Globus pallidus (tissue), 1 donor: ENCODE measurements at regions not wholly inside any gene's neighbourhood (a gene's known extent, or its start where the extent isn't known, plus 50 kb on each side); places are given as distances from the start of the nearest gene placed in this dataset.
"Not testable (repeated sequence)": the region's sequence is repeated elsewhere in the genome, so short reads cannot be mapped to it uniquely, and the experiment has no call there.

Experiments used
- DNase-seq: peaks from one replicate; pipeline ENCODE4 v3.0.0-alpha.2; 2015; ENCODE audit warnings: low spot score

DNA sequence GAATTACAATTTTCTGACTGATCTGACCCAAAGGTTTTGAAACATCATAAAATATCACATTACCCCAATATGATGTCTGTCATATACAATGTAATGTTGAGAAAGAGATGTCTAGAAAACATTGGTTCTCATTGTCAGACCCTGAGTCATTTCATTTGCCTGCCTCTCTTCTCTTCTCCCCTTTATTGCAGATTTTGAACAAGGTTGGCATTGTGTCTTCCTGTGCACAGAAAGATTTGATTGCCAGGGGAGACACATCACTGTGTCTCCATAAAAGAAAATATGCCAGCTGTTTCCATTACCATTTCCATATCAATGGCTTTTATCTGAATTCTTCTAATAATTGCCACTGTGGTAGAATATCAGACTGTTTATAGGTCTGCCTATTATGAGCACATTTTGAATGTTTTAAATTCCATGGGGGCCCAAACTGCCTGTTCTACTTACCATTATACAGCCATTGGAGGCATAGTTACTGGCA is 65.6 kb downstream of the IFI44 start:
- DNase-seq: no peak

DNA sequence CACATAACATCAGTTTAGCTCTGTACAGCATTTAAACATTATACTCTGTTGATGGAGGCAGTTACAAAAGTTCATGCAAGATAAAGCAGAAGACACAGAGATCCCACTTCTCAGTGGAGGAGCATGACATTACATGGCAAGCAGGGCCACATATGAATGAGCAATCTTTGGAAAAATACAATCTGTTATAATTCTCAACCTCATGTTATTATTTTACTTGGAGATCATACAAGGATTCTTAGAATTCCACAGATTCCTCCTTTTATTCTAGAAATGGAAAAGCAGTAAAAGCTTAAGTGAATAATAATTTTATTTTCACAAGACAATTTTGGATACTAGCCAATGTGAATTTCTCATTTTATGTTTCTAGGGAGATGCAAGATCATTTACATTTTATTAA is 66.6 kb downstream of the IFI44 start:
- DNase-seq: no peak

DNA sequence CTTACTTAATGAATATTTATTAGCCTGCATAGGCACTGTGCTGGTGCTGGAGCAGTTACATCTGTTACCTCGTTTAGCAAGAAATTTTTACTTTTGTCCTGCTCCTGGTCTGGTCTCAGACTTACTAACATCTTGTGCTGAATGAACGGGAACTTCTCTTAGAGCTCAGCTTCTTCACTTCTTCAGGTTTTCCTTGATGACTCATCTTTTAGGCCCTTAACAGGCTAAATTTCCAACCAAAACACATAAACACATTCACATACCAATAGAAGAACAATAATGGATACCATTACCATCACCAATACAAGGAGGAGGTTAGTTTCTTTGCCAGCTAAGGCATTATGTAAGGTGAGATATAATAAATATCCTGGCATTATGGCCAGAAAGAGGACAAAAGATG is 68.9 kb downstream of the IFI44 start:
- DNase-seq: no peak

DNA sequence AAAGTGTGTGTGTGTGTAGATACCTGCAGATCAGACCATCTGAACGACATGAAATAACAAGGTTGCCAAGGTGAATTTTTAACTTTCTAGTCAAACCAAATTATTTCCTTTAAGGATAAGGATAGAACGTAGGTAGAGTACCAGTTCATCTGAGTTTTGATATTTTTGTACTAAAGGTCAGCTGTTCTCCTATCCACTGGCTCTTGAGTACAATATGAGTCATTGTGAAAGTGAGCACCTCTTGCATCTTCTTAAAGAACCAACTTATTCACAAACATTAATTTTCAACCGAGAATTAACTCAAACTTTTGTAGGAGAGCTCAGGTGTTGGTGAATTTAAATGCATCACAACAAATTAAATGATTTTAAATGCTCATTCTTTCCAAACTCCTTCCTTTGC is 71.5 kb downstream of the IFI44 start:
- DNase-seq: no peak

DNA sequence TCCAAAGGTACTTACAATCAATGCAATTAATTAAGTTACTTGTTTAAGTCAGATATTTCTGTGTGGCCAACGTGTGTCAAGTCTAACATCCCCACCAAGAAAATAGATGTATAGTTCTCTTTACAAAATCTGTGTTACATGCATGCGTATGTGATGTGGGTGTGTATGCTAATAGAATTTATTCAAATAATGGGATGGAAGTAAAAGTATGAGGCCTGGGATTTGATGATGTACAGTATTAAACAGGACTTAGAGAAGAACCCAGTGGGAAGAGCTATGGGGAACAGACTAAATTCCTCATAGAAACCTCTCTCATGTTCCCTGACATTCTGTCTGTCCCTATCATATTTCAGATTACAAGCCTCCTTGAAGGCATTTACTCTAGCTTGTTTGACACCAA is 72.5 kb downstream of the IFI44 start:
- DNase-seq: no peak

DNA sequence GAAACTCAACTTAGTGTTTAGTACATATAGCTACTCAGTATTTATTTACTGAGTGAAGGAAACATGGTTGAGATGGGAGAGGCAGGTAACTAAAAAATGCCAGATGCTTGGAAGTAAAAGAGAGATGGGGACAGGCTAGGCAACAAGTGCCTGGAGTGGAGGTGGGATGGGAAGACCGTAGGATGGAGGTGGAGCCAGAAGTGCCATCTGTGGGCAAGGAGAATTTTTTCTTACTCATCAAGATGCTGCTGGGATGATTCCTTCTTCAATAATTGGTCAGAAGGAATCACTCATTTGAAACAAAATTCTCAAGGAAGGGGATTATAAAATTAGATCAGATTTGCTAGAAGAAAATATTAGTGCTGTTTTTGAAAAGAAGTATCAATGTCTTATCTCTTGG is 72.9 kb downstream of the IFI44 start:
- DNase-seq: no peak

DNA sequence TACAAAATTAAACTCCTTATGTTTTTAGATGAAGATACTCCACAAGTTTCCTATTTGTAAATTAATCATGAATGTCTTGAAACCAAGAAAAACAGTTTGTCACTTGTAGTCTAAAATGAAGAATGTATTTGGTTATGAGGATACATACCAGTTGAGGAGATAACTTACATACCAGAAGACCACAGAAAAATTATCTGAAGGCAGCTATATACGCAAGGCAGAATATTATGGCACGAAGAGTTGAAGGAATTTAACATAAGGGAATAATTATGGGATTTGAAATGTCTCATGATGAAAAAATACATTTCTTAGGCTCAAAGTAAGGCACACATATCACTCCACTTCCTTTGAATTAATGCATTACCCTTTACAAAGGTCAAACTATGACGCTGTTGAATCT is 73.3 kb downstream of the IFI44 start:
- no peak for DNase-seq

DNA sequence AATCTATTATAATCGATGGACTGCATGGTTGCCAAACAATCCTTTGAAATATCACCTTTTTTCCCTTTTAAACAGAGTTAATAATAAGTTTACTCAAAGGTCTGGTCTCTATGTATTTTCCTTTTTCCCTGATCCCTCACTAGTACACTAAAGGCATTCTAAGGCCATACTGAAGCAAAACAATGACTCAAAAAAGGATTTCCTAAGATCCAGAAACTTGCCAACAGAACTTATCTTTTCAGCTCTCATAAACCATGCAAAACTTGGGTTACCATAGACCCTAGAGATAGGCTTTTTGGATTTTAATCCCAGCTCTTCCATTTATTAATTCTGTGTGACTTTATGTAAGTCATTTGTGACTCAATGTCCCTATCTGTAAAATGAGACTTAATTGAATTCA is 77.1 kb downstream of the IFI44 start:
- DNase-seq: no peak

DNA sequence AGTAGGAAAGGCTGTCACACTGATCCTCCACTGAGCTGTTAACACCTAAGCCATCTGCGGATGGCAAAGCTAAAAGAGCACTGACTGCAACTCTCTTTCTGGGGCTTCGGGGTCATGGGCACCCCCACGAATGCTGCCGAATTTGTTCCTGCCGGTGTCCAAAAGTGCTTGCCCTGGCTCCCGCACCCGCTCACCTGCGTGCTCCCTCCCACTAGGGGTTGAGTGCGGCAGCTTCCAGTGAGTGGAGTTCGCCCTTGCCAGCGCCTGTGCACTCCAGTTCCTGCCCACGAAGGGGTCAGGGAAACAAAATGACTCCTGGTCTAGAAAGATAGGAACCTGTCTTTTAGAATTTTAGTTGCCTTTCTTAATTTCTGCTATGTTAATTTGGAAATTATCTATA is 78.7 kb downstream of the IFI44 start:
- DNase-seq: no peak

DNA sequence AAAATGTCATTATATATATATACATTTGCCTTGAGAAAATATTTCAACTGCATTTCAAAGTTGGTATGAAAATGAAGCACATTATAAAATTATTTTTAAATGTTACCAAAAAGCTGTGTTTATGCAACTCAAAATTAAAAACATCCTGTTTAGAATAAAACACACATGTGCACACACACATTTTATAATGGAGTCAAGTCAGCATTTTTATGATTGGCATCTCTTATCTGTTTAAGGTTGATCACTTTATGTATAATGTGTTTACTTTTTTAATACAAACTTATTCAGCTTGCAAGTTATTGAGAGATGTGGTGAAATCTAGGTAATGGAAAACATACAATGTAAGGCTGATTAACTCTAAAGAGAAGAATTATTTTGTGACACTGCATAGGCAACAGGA is 80.4 kb downstream of the IFI44 start:
- no peak for DNase-seq

DNA sequence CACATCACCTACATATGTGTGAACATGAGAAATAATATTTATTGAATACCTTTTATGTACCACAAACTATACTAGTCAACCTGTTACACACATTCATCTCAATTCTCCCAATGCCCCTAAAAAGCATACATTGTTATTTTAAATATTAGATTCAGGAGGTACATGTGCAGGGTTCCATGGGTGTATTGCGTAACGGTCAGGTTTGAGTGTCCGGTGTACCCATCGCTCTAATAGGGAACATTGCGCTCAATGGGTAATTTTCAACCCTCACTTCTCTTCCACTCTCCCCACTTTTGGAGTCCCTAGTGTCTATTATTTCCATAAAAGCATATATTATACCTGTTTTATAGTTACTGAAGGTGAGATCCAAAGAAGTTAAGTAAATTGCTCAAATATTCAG is 82.0 kb downstream of the IFI44 start:
- no peak for DNase-seq

DNA sequence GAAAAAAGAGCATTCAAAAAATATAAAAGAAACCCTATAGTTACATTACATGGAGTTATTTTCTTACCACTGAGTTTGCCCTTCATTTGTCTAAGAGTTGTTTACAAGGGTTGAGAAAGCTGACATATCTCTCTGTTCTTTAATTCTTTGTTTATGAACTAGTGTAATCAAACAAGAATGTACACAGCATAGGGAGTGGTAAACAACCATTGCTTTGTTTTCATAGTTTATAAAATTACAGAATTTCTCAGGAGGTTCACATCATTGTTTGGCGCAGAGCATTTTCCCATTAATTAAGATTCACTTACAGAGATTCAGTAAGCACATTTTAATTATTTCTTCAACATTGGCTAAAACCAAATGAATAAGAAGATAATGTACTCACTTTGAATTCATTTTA is 87.6 kb downstream of the IFI44 start:
- no peak for DNase-seq

DNA sequence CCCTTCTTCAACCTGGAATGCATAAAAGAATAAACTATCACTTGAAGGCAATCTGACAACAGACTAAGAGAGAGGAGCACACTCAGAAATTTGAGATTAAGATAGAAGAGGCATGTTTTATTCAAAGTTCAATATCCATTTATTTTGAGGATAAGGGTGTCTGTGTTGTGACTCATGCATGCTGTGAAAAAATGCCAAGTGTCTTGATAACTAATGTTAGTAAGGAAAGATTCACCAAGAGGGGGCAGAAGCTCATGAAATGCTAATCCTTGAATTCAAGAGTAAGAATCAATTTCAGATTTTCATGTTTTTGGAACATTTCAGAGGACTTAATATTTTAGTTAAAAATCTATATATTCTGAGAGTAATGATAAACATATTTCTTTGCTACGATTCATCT is 94.0 kb downstream of the IFI44 start:
- DNase-seq: no peak

DNA sequence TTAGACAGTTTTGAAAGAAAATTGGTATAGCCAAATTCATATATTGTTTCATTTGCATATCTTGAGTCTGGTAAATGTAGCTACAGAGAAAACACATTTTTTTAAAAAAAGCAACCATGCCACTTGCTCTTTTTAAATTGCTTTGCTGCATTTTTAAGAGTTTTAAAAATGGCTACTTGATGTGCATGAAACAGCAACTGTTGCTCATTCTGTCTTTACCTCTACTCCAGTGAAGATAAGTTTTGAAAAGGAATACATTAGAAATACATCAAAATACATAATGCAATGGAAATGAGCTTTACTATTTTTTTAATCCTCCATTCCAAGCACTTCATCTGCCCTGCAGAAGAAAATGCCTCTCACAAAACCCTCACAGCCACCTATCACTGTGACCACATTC is 95.5 kb downstream of the IFI44 start:
- DNase-seq: no peak

DNA sequence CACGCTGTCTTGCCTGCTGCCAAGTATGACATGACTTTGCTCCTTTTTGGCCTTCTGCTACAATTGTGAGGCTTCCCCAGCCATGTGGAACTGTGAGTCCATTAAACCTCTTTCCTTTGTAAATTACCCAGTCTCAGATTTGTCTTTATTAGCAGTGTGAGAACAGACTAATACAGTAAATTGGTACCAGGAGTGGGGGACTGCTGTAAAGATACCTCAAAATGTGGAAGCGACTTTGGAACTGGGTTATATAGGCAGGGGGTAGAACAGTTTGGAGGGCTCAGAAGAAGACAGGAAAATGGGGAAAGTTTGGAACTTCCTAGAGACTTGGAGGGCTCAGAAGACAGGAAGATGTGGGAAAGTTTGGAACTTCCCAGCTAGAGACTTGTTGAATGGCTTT is 104.0 kb downstream of the IFI44 start:
- DNase-seq: not testable (repeated sequence)

DNA sequence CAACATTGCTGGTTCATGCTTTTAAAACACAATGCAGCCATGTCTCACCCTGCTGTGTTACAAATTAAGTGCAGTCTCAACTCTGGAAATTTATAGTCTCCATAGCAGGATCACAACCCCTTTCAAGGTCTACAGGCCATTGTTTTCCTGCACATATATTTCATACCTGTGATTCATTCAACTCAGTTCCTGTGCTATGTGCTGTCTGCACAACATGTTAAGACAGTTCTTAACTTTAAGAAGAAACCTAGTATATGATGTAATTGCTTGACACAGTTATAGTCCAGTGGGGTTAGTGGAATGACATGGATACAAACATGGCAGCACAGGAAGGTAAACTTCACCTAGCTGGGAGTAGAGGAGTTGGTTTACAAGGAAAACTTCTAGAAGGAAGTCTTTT is 106.4 kb downstream of the IFI44 start:
- DNase-seq: no peak

DNA sequence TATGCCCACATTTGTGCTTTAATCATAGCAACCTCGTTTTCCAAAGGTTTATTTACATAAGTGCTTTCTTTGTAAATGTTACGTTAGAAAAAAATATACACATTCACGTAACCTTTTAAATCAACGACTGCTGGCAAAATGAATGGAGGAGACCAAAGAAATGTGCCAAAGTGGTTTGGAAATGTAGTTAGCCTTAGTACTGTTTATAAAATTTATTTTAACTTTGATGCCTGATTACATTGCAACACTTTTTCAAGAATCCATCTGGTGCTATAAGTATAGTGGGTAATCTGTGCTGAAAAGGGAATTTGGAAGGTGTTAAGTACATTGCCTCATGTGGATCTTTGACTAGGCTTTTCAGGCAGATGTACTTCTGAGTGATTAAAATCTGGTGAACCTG is 108.9 kb downstream of the IFI44 start:
- DNase-seq: no peak

DNA sequence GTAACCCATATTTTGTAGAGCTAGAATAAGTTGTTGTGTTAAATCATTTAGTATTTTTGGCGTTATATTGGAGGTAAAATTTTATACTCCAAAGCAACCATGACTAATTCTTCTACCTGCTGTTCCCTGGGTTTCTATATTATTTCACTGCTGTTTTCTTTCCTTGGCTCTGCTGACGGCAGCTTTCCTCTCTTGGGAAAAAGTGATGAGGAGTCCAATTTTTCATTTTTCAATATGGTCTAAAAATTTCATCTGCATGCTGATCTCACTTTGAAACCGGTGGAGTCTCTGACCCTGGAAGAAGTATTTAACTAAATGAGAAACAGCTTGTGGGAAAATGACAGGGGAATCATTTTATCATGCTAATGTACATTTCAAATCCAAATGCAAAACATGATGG is 110.2 kb downstream of the IFI44 start:
- DNase-seq: no peak

DNA sequence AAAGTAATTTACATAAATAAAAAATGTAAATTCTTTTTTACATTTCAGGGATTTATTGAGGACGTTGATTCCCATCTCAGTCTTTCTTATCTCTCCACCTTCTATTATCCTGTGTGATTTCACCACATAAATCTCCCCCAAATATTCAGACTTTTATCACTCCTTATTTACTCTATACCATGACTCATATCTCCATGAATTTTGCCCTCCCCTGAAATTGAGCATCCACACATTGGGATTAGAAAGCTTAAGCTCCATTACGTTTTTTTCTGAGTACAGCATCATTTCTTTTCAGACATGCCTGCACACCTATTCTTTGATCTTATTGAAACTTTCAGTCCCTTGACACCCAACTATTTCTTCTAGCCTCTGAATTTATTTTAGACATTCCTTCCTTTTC is 111.2 kb downstream of the IFI44 start:
- no peak for DNase-seq

DNA sequence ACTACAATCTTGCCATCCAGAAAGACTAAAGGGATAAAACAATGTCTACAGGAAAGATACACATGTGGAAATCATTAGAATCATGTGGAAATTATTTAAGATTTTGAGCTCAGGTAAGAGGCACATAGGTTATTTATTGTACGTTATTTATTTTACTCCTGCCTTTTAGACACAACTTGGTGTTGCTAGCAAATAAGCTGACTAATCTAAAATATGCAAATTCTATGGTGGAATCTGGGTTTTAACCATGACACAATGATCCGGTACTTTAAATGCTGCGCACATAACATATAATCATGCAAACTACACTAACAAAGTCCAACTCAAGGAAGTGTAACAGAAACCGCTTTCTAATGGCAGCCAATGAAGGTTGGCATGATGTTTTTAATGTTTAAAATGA is 112.5 kb downstream of the IFI44 start:
- DNase-seq: no peak

DNA sequence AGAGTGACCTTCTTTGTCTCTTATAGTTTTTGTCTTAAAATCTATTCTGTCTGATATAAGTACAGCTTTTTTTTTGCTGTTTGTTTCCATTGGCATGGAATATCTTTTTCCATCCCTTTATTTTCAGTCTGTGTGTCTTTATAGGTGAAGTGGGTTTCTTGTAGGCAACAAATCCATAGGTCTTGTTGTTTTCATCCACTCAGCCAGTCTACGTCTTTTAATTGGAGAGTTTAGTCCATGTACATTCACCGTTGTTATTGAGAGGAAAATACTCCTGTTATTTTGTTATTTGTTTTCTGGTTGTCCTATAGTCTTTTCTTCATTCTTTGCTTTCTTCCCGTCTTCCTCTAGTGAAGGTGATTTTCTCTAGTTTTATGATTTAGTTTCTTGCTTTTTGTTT is 115.9 kb downstream of the IFI44 start:
- no peak for DNase-seq

DNA sequence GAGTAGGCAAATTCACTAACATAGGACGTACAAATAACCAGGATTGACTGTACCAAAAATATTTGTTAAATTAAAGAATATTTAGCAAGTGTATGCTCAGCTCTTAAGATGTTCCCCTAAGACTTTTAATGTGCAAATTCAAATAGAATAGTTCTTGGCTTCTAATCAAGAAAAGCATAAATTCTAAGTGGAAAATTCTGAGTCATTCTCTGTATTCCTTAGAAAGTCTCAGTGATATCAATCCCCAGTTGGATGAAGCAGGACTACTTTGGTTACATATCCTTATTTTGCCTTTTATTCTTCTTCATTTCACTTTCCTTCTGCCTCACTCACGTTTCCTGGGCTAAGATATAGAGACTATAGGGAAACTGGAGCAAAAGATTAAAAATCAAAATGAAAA is 130.2 kb downstream of the IFI44 start:
- DNase-seq: no peak

DNA sequence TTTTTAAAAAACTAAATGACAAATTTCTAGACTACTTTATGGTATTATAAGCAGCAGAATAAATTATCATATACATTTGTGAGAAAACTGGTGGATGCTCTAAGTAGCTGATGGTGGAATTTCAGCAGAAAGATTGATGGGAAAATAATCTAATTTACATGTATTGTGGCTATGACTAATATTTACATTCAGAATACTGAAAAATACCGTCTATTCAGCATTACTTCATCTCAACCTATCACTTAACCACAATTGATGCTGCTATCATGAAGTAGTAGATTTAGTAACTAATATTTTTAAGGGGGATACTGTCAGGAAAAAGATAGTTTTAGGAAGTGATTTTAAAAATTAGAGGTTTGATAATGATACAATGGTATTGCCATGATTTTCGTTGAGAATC is 137.9 kb downstream of the IFI44 start:
- DNase-seq: no peak

DNA sequence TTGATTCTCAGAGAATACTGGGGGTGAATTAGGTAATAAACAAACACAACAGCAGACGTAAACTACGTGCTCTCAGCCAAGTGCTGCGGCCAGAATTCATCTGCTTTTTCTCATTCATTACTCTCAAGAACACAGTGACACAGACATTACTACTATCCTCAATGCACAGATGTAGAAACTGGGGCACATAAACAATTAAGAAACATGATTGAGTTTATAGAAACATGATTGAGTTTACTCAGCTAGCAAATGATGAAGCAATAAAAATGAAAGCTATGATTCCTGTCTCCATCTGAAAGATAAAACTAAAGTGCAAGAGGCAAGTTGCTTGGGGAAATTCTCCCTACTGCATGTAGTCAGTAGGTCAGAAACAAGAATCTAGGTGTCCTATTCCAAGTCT is 140.5 kb downstream of the IFI44 start:
- DNase-seq: no peak

DNA sequence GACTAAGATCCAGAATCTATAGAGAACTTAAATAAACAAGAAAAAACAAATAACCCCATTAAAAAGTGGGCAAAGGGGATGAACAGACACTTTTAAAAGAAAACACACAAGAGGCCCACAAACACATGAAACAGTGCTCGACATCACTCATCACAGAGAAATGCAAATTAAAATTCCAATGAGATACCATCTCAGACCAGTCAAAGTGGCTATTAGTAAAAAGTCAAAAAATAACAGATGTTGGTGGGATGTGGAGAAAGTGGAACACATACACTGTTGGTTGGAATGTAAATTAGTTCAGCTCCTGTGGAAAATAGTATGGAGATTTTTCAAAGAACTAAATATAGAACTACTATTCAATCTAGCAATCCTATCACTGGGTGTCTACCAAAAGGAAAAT is 143.1 kb downstream of the IFI44 start:
- no peak for DNase-seq
